GM18858 (cell line): ENCODE measurements at regions not wholly inside any gene's neighbourhood (a gene's known extent, or its start where the extent isn't known, plus 50 kb on each side); places are given as distances from the start of the nearest gene placed in this dataset.

Experiments used
- ATAC-seq: cut with Tn5 transposase; IDR thresholded peaks from one replicate; pipeline ENCODE4 v1.9.1; 2021; ENCODE audit not compliant: unreplicated experiment

DNA sequence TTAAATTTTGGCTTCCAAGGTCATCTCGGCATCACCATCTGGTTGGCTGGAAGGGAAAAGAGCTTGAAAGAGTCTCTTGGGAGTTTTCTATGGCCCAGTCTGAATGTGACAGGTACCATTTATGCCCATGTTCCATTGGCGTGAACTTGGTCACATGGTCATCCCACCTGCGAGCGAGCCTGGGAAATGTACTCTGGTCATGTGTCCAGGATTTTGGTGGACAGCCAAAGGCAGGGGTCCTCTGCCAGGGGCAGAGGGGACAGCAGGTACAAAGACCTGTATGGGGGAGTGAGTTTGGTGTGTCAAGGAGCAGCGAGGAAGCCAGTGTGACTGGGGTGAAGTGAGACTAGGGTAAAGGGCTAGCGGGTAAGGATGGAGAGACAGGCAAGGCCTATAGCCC, 112.6 kb downstream of the CDC5L start:
- ATAC-seq: no peak

DNA sequence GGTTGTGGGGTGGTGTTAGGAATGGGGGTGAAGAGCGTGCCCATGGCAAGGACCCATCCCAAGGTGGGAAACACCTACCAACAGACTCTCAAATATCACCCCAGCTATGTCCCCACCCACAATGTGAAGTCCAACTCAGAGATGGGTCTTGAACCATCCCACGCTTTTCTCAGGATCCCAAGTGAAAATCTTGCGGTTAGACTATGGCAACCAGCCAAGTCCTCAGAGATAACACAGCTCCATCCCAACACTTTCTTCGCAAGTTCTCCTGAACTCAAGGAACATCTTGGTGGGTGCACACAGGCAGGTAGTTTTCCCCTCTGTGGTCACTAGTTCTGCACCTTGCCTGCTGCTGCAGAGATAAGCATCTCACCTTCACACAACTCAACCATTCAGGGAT, 116.0 kb downstream of the CDC5L start:
- ATAC-seq: no peak

DNA sequence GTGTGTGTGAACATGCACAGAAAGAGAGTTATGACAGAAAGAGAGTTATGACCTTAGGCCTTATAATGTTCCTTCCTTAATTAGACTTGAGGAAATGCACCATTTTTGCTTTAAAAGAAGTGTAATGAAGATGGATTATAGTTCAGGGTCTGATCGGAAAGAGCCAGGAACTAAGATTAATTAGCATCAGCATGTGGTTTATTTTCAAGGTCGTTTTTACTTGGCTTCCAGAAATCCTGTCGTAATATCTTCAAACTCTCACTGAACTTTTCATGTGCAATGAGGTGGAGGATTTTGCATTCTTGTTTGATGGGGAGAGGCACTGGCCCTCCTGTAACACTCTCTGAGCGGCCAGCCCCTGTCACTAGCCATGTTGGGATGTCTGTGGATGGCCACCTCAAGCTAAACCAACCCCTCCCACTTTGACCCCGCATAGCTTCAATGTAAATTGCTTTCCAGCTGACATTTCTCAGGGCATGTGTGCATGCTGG, 116.8 kb downstream of the CDC5L start:
- ATAC-seq: no peak

DNA sequence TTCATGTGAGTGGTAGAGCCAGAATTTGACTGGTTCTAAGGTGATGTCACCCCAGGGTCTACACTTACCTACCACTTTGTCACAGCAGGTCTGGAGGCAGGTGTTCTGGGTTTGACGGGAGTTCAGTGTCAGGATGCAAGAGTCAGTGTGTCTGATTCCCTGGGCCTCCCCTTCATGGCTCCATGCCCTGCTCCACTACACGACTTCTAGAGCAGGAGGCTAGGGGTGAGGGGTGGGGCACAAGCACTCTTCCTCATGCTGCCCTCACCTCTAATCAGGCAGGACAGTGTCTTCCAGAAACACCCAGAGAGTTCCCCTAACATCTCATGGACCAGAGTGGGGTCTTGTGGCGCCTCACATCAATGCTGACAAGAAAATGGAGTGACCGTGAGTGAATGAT, 118.2 kb downstream of the CDC5L start:
- ATAC-seq: no peak

DNA sequence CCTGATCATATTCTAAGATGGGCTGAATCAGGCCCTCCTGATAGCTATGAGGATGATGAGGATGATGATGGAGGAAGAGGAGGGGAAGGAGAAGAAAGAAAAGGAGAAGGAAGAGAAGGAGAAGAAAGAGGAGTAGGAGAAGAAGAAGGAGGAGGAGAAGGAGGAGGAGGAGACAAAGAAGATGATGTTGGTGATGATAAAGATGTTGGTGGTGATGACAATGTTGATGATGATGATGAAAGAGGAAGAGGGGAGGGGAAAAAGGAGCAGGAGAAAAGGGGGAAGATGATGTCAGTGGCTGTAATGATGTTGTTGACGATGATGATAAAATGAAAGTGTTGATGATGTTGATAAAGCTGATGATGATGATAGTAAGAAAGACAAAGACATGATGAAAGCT, 119.5 kb downstream of the CDC5L start:
- ATAC-seq: no peak

GRCh38 chr6:44508646-44509045, 121.1 kb downstream of the CDC5L start:
- no peak for ATAC-seq

GRCh38 chr6:44511126-44511525, 123.6 kb downstream of the CDC5L start:
- ATAC-seq: no peak

DNA sequence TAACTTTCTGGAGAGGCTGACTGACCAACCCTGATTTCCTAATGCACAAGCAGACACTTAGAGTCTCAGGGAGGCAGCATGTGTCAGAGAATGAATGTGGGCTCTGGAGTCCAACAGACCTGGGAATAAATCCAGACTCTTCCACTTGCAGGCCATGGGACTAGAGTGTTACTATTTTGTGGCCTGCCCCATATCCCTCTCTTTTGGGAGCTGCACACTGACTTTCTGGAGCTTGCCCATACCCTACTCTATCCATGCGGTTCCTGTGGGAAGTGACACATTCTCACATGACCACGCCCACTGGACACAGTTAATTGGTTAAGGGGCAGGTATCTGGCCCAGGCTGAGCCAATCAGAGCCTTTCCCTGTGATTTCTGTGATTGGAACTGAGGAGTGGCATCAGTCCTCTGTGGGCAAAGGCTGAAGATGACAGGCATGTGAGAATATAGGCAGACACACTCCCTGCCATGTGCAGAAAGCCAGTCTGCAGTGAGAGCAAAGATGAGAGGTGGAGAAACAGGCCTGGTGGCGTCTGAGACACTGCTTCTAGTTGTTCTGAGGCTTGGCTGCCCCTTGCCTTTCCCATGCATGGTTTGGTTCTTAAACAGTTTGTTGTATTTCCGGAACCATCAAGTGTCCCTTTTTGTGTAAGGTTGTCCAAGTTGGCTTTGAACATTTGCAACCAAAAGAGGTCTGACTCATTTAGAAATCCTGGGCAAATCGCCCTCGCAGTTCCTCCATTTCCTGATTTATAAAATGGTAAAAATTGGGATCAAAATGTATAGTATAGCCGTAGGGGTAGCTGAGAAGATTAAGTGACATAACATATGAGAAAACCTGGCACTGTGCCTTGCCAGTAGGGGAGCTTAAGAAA, 125.6 kb downstream of the CDC5L start:
- ATAC-seq: no peak

GRCh38 chr6:44514085-44514484, 126.6 kb downstream of the CDC5L start:
- no peak for ATAC-seq

- no peak for ATAC-seq
Observed at GRCh38 chr6:44514576-44515193, 127.2 kb downstream of the CDC5L start.

DNA sequence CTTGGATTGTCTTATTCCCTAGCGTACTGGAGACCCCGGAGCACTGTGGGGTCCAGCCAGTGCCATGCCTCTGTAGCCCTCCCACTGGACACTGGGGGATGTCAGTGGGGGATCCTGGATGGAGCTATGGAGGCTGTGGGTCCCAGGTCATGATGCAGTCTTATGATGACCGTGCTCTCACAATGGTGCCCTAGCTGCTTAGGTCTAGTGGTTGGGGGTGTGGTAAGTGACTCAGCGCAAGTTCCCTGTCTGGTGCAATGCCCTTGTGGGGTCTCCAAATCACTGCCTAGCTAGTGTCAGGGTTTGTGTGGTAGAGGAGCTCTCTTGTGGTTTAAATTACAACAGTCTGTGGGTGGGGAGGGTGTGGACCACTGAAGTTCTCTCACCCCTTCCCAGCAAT, 135.4 kb downstream of the CDC5L start:
- no peak for ATAC-seq

DNA sequence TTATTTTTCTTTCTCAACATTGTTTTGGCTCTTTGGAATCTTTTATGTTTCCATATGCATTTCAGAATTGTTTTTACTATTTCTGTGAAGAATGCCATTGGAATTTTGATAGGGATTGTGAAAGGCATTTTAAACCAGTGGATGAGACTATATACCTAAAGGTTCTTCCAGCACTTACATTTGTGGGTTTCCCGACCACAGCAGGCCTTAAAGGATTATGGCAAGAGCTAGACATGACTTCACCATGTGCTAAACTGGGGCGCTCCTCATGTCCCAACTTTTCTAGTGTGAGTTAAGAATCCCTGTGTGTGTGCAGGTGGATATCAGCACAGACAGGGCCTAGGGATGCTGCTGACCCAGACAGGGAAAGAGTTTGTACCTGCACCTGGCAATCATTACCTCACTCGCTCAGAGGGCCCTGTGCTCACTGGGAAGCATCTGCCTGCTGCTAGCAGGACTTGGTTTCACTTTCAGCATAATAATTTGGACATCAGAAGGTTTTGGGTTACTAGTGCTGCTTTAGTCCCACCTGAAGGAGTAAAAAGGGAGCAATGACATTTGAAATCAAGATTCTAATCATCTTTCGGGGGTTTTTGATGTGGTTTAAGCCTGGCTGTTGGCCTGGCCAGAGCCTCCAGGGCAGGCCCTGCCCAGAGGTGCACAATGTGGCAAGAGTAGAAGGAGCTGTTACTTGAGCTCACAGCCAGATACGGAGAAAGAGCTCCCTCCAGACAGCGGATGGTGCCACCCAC, 137.1 kb downstream of the CDC5L start:
- ATAC-seq: no peak

DNA sequence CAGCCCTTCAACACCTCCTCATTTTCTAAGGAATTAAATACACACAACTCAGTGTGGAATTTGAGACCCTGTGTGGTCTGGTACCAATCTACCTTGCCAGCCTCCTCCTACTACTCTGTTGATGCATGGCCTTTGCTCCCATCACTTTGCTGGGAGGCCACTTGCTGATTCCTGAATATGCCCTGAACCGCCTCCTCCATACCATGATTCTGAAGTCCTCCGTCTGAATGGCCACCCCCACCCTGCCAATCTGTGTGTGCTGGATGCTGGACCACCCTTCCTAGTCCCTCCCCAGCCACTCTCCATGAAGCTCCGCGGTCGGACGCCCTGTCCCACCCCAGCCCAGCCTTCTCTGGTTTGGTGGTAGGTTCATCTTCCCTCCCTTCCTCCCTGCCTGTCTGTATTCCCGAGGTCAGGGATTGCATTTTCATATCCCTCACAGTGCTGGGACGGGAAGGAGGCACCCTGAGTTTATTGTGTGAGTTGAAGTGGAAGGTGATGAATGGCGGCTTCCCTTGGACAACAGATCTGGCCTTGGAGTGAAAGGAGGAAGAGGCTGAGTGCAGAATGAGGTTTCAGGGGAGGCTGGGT, 138.3 kb downstream of the CDC5L start:
- ATAC-seq: no peak

- ATAC-seq: no peak
Observed at GRCh38 chr6:44527181-44527580, 139.7 kb downstream of the CDC5L start.

- no peak for ATAC-seq
Observed at GRCh38 chr6:44527583-44528369, 140.3 kb downstream of the CDC5L start.

DNA sequence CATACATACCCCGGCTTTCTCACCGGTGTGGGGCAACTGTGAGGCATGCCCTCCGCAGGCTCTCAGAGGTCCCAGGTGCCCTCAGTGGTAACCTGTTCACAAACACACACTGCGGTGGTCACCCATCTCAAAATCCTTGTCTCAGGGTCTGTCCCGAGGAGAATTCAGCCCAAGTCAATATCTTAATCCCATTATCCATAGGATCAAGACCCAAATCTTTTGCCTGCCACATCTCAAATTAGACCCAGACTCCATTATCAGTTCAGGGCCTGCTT, 140.8 kb downstream of the CDC5L start:
- ATAC-seq: no peak

DNA sequence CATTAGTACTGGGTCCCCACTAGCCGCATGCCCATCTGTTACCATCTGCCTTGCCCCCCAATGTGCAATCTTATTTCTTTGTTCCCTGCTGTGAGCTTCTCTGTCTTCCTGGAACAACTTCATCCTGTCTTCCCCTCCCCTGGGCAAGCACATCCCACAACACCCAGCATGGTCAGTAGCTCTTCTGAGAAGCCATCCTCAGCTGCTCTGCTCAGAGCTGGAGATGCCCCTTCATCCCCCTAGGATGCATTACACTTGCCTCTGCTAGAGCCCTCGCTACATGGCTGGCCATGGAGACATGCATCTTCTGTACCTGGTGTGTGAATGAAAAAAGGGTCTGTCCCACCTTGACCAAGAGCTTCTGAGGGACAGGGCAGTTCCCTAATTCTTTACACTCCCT, 141.2 kb downstream of the CDC5L start:
- ATAC-seq: no peak

DNA sequence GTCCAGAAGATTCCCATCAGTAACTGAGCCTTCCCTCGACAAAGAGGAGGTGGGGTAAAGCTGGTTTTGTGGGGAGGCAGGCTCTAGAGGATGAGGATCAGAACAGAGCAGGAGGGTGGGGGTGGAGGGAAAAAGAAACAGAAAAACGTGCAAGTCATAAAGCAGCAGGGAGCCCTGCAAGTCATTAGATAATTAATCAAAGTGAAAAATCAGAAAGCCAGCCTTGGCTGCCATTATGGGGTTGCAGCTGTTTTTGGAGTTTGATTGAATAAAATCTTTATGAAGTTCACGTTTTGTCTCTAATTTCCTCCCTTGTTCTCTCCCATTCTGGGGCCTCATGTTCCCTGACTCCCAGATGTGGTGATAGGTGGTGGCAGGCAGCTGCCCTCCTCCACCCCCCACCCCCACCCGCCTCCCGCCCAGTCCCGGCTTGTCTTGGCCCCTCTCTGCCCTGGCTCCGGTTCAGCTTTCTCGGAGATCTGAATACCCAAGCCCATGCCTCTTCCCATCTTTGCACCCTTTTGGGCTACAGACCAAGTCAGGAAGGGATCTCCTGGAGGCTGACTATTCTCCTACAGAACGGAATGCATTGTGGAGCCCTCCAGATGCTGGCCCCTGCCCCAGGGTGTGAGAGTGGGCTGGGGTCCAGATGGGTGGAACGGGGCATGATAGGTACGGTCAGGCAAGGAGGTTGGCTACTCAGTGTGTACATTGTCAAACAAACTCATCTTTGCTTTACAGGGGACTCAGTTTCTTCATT, 141.8 kb downstream of the CDC5L start:
- ATAC-seq: no peak

DNA sequence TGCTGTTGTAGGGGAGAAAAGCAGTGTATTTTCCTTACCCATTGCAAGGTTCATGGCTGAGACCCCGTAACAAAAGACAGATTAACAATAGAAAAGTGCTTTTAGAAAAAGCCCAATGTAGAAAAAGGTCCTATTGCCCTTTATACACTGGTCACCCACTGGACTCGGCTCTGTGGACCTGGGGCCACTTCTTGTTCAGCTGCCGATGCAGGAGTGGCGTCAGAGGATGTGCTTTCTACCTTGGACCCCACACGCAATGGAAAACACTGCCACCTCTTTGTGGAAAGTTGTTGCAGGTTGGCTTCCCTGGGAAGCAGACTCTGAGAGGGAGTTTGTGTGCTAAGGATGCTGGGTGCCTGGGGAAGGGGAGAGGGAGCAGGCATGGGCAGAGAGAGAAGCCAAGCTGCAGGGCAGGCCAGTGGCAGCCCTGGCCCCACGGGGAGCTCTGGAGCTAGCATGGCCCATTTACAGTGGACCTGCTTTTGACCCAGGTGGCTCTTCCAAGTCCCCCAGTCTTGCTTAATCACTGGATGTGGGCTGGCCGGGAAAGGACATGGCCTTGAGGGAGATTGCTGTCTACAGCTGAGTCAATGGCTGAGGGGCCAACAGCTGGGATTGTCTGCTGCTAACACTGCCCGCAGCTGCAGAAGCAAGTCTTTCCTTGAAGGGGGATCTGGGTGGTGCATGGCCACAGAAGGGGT, 142.9 kb downstream of the CDC5L start:
- no peak for ATAC-seq

DNA sequence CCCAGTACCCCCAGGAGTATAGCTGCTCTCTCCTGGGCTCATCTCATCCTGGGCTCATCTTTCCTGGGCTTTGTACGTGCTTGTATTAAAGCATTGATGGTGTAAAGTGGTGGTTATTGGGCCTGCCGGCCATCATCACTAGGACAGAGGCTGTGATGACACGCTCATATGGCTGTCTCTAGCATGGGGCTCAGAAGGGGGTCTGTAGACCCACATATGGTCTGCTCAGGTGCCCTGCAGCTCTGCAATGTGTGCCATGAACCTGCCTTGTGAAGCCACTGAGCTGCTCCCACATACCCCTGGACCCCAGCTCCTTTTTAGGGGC, 143.4 kb downstream of the CDC5L start:
- ATAC-seq: no peak
